Endothelial cell (in vitro differentiated cells): ENCODE measurements at regions not wholly inside any gene's neighbourhood (a gene's known extent, or its start where the extent isn't known, plus 50 kb on each side); places are given as distances from the start of the nearest gene placed in this dataset.

Source experiments
- DNase-seq: peaks from one replicate; pipeline ENCODE4 v3.0.0; 2021; ENCODE audit warnings: low spot score
- H3K27ac Mint-ChIP-seq: one replicate; pipeline ENCODE4 v1.8.0; 2021; ENCODE audit warnings: mixed read lengths, inconsistent platforms; ENCODE audit not compliant: unreplicated experiment
- H3K27me3 Mint-ChIP-seq: one replicate; pipeline ENCODE4 v1.8.0; 2021; ENCODE audit warnings: mild to moderate bottlenecking, moderate library complexity, mixed read lengths, inconsistent platforms; ENCODE audit not compliant: unreplicated experiment
- H3K36me3 Mint-ChIP-seq: one replicate; pipeline ENCODE4 v1.8.0; 2021; ENCODE audit warnings: mild to moderate bottlenecking, low read depth, mixed read lengths, inconsistent platforms; ENCODE audit not compliant: unreplicated experiment
- H3K4me1 Mint-ChIP-seq: one replicate; pipeline ENCODE4 v1.8.0; 2021; ENCODE audit warnings: mild to moderate bottlenecking, mixed read lengths, inconsistent platforms; ENCODE audit not compliant: unreplicated experiment
- H3K4me3 Mint-ChIP-seq: one replicate; pipeline ENCODE4 v1.8.0; 2021; ENCODE audit warnings: mild to moderate bottlenecking, mixed read lengths, inconsistent platforms; ENCODE audit not compliant: unreplicated experiment
- H3K9me3 Mint-ChIP-seq: one replicate; pipeline ENCODE4 v1.8.0; 2021; ENCODE audit warnings: mixed read lengths, inconsistent platforms; ENCODE audit not compliant: unreplicated experiment
- CTCF ChIP-seq: fragments of 200-600 bp; sonication (generic); IDR thresholded peaks from one replicate; pipeline ENCODE4 v1.5.0; 2021; ENCODE audit warnings: antibody characterized with exemption; ENCODE audit not compliant: unreplicated experiment

DNA sequence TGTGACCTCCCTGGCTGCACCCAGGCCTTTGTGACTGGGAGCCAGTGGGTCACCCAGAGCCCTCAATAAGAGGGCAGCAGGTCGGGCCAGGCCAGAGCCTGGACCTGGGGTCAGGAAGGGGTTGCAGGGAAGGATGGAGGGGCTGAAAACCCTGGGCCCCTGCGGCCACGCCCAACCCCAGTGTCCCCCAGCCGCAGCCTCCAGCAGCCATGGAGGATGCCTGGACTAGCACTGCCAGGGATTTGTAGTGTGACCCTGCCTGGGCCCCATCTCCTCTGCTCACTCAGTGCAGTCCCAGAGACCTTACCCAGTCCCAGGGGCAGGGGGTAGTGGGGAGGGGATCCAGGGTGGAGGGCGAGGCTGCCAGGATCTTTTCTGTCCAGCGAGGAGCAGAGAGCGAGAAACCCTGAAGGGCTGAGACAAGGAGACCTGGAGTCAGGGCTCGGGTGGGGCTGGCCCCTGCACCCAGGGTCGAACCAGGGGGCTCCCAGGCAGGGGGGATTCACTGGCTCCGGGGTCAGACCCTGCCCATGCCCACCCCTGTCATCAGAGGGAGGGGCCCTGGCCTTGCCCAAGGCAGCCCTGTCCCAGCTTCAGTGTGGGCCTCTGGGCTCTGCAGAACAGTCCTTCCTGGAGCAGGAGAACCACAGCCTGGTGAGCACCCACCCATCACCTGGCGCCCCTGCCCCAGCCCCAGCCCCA lies 187.5 kb downstream of the IGLL1 start:
- no peak for TF ChIP-seq CTCF
- H3K36me3 Mint-ChIP-seq, result no peaks in the 10 kb centered on the region
- H3K4me1 Mint-ChIP-seq, result no peaks in the 10 kb centered on the region
- no peaks in the 10 kb centered on the region for H3K9me3 Mint-ChIP-seq
- H3K27ac Mint-ChIP-seq, result no peak overlapping the region
- peaks cover 6% of the 10 kb centered on the region for H3K27me3 Mint-ChIP-seq
- H3K4me3 Mint-ChIP-seq, result no peak overlapping the region
- no peak for DNase-seq

- no peak for DNase-seq
- Mint-ChIP-seq H3K4me1 (no peaks in the 10 kb centered on the region), H3K36me3 (no peaks in the 10 kb centered on the region), H3K4me3 (no peak overlapping the region), H3K9me3 (no peaks in the 10 kb centered on the region), H3K27me3 (peaks cover 3% of the 10 kb centered on the region), H3K27ac (no peak overlapping the region)
- TF ChIP-seq CTCF, result no peak
Observed at GRCh38 chr22:23391022-23391421, 189.1 kb downstream of the IGLL1 start.

GRCh38 chr22:23389271-23390071 lies 190.6 kb downstream of the IGLL1 start:
- no peak for TF ChIP-seq CTCF
- H3K9me3 Mint-ChIP-seq, result no peaks in the 10 kb centered on the region
- H3K36me3 Mint-ChIP-seq, result no peaks in the 10 kb centered on the region
- no peak for DNase-seq
- H3K4me3 Mint-ChIP-seq, result no peak overlapping the region
- no peaks in the 10 kb centered on the region for H3K4me1 Mint-ChIP-seq
- H3K27ac Mint-ChIP-seq, result no peak overlapping the region
- H3K27me3 Mint-ChIP-seq, result peaks cover 5% of the 10 kb centered on the region

GRCh38 chr22:23388517-23388890 lies 191.6 kb downstream of the IGLL1 start:
- Mint-ChIP-seq H3K36me3 (no peaks in the 10 kb centered on the region), H3K27me3 (peaks cover 7% of the 10 kb centered on the region), H3K4me3 (no peak overlapping the region), H3K9me3 (no peaks in the 10 kb centered on the region), H3K27ac (no peak overlapping the region), H3K4me1 (no peaks in the 10 kb centered on the region)
- no peak for DNase-seq
- TF ChIP-seq CTCF, result no peak
